HFFc6 (cell line): ENCODE measurements at regions not wholly inside any gene's neighbourhood (a gene's known extent, or its start where the extent isn't known, plus 50 kb on each side); places are given as distances from the start of the nearest gene placed in this dataset.

Experiments used
- DNase-seq: peaks from one replicate; pipeline ENCODE4 v3.0.0-alpha.2; 2018
- H3K27ac Mint-ChIP-seq: 2 replicates; pipeline ENCODE4 v1.8.0; 2020; ENCODE audit warnings: mild to moderate bottlenecking, mixed read lengths
- H3K27me3 Mint-ChIP-seq: 2 replicates; pipeline ENCODE4 v1.8.0; 2021; ENCODE audit warnings: mild to moderate bottlenecking, moderate library complexity, mixed read lengths; ENCODE audit not compliant: insufficient read depth
- H3K36me3 Mint-ChIP-seq: 2 replicates; pipeline ENCODE4 v1.8.0; 2021; ENCODE audit warnings: low read depth, mixed read lengths
- H3K4me1 Mint-ChIP-seq: 2 replicates; pipeline ENCODE4 v1.8.0; 2020; ENCODE audit warnings: low read depth, mixed read lengths
- H3K4me3 Mint-ChIP-seq: 2 replicates; pipeline ENCODE4 v1.8.0; 2020; ENCODE audit warnings: mild to moderate bottlenecking, moderate library complexity, mixed read lengths
- H3K9me3 Mint-ChIP-seq: 2 replicates; pipeline ENCODE4 v1.8.0; 2020; ENCODE audit warnings: mild to moderate bottlenecking, mixed read lengths
- CTCF ChIP-seq: fragments of 200-600 bp; sonication (generic); IDR thresholded peaks from 2 replicates; pipeline ENCODE4 v1.5.0; 2021; ENCODE audit warnings: antibody characterized with exemption, mild to moderate bottlenecking

DNA sequence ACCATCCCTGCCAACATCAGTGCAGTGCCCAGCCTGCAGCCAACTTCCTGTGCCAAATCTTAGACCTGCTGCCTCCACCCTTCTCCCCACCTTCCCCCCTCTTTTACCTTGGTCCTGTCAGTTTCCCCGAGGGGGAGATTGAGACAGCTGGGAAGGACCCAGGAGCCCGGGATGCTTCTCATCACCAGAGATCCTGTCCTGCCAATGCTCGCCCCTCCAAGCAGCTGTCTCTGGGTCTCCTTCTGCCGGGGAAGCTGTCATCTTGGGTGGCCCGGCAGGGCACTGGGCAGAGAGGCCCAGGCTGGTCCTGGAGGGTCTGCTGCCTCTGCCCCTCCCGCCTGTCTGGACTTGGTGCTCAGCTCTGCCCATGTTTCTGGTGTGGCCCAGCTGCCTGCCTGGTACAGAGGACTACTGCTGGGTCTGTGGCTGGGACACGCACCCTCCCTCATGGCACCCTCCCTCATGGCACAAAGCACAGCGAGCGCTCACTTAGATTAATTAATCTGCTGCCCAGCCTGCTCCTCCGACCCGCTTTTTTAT, 60.4 kb upstream of the THY1 start:
- no peak for TF ChIP-seq CTCF
- no peak overlapping the region for H3K27ac Mint-ChIP-seq
- H3K9me3 Mint-ChIP-seq: no peaks in the 10 kb centered on the region
- DNase-seq: no peak
- peaks cover 41% of the 10 kb centered on the region for H3K27me3 Mint-ChIP-seq
- no peak overlapping the region for H3K4me3 Mint-ChIP-seq
- H3K36me3 Mint-ChIP-seq: no peaks in the 10 kb centered on the region
- H3K4me1 Mint-ChIP-seq: peaks cover 15% of the 10 kb centered on the region

- H3K9me3 Mint-ChIP-seq: no peaks in the 10 kb centered on the region
- DNase-seq: no peak
- peaks cover 43% of the 10 kb centered on the region for H3K27me3 Mint-ChIP-seq
- H3K36me3 Mint-ChIP-seq: no peaks in the 10 kb centered on the region
- no peak overlapping the region for H3K4me3 Mint-ChIP-seq
- peaks cover 15% of the 10 kb centered on the region for H3K4me1 Mint-ChIP-seq
- TF ChIP-seq CTCF: no peak
- no peak overlapping the region for H3K27ac Mint-ChIP-seq
Observed at GRCh38 chr11:119482521-119483011, 59.6 kb upstream of the THY1 start.

- no peak overlapping the region for H3K4me3 Mint-ChIP-seq
- H3K36me3 Mint-ChIP-seq: no peaks in the 10 kb centered on the region
- H3K27me3 Mint-ChIP-seq: peaks cover 44% of the 10 kb centered on the region
- TF ChIP-seq CTCF: no peak; the same call in none of the 2 replicates
- H3K9me3 Mint-ChIP-seq: no peaks in the 10 kb centered on the region
- DNase-seq: no peak
- peaks cover 15% of the 10 kb centered on the region for H3K4me1 Mint-ChIP-seq
- no peak overlapping the region for H3K27ac Mint-ChIP-seq
Observed at GRCh38 chr11:119481667-119482400, 58.9 kb upstream of the THY1 start.

DNA sequence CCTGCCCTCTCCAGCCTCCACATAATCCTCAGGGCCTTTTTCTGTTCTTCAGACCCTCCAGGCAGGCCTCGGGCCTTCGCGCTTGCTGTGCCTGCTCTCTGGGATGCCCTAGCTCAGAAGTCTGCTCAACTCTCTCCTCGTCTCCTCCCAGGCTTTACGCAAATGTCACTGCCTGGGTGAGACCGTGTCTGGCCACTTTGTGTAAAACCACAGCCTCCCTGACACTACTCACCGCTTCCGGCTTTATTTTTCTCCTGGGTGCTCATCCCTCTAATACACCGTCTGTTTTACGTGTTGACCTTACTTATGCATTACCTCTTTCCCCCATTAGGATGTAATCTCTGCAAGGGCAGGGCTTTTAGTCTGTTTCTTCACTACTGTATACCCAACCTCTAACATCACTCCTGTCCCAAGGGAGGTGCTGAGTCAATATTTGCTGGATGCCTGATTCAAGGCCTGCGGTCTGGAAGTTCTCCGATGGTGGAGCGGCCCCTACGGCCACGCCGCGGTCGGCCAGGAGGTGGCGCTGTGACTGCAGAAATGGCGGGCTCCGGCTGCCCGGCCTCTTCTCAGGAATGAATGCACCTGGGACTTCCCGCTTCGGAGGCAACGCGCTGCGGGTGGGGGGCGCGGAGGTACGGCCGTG, 58.2 kb upstream of the THY1 start:
- peak; percentile 76 for DNase-seq
- H3K27me3 Mint-ChIP-seq: peaks cover 49% of the 10 kb centered on the region
- TF ChIP-seq CTCF: peak; percentile 100
- no peak overlapping the region for H3K4me3 Mint-ChIP-seq
- no peak overlapping the region for H3K27ac Mint-ChIP-seq
- no peaks in the 10 kb centered on the region for H3K36me3 Mint-ChIP-seq
- no peaks in the 10 kb centered on the region for H3K9me3 Mint-ChIP-seq
- peaks cover 15% of the 10 kb centered on the region for H3K4me1 Mint-ChIP-seq

- H3K4me1 Mint-ChIP-seq: peaks cover 15% of the 10 kb centered on the region
- H3K4me3 Mint-ChIP-seq: no peak overlapping the region
- no peak for DNase-seq
- TF ChIP-seq CTCF: no peak
- H3K27ac Mint-ChIP-seq: no peak overlapping the region
- no peaks in the 10 kb centered on the region for H3K9me3 Mint-ChIP-seq
- H3K27me3 Mint-ChIP-seq: peaks cover 44% of the 10 kb centered on the region
- no peaks in the 10 kb centered on the region for H3K36me3 Mint-ChIP-seq
Observed at GRCh38 chr11:119480380-119481020, 57.5 kb upstream of the THY1 start.
